ENCODE measurements at regions not wholly inside any gene's neighbourhood (a gene's known extent, or its start where the extent isn't known, plus 50 kb on each side); places are given as distances from the start of the nearest gene placed in this dataset.

GRCh38 chr4:77538144-77538543, 67.5 kb upstream of the CXCL13 start:
- TF ChIP-seq, protein P1, sequence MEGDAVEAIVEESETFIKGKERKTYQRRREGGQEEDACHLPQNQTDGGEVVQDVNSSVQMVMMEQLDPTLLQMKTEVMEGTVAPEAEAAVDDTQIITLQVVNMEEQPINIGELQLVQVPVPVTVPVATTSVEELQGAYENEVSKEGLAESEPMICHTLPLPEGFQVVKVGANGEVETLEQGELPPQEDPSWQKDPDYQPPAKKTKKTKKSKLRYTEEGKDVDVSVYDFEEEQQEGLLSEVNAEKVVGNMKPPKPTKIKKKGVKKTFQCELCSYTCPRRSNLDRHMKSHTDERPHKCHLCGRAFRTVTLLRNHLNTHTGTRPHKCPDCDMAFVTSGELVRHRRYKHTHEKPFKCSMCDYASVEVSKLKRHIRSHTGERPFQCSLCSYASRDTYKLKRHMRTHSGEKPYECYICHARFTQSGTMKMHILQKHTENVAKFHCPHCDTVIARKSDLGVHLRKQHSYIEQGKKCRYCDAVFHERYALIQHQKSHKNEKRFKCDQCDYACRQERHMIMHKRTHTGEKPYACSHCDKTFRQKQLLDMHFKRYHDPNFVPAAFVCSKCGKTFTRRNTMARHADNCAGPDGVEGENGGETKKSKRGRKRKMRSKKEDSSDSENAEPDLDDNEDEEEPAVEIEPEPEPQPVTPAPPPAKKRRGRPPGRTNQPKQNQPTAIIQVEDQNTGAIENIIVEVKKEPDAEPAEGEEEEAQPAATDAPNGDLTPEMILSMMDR (IDR thresholded peaks at IDR 0.05; ENCODE audit: low read depth, low read length, missing input control) = no peak
- TF ChIP-seq, protein P2, sequence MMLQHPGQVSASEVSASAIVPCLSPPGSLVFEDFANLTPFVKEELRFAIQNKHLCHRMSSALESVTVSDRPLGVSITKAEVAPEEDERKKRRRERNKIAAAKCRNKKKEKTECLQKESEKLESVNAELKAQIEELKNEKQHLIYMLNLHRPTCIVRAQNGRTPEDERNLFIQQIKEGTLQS (IDR thresholded peaks at IDR 0.05) = no peak
- TF ChIP-seq TAF1 (conservative IDR thresholded peaks at IDR 0.05) = no peak
- TF ChIP-seq, protein P3, sequence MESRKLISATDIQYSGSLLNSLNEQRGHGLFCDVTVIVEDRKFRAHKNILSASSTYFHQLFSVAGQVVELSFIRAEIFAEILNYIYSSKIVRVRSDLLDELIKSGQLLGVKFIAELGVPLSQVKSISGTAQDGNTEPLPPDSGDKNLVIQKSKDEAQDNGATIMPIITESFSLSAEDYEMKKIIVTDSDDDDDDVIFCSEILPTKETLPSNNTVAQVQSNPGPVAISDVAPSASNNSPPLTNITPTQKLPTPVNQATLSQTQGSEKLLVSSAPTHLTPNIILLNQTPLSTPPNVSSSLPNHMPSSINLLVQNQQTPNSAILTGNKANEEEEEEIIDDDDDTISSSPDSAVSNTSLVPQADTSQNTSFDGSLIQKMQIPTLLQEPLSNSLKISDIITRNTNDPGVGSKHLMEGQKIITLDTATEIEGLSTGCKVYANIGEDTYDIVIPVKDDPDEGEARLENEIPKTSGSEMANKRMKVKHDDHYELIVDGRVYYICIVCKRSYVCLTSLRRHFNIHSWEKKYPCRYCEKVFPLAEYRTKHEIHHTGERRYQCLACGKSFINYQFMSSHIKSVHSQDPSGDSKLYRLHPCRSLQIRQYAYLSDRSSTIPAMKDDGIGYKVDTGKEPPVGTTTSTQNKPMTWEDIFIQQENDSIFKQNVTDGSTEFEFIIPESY (IDR thresholded peaks at IDR 0.05) = no peak
- no peak for TF ChIP-seq HNF4G (IDR thresholded peaks at IDR 0.05)
- no peak for TF ChIP-seq SP1 (IDR thresholded peaks at IDR 0.05)
- no peak for TF ChIP-seq YY1 (IDR thresholded peaks at IDR 0.05)
- TF ChIP-seq JUND (IDR thresholded peaks at IDR 0.05) = peak; percentile 53 to 86
- no peak for TF ChIP-seq REST (IDR thresholded peaks at IDR 0.05)
- no peak for TF ChIP-seq RAD21 (IDR thresholded peaks at IDR 0.05)
